Endothelial cell of umbilical vein (primary cell): ENCODE measurements at regions not wholly inside any gene's neighbourhood (a gene's known extent, or its start where the extent isn't known, plus 50 kb on each side); places are given as distances from the start of the nearest gene placed in this dataset.

Experiments
- BruUV-seq: library from RNA; stranded (reverse); fragments of 400-500 nt; replicated peaks from 2 replicates; lab custom pipeline; 2021; lab: Mats Ljungman, UMichigan
- CTCF ChIA-PET: fragments of 300-600, 350-600 bp; sonication (Branson Sonifier 250); formaldehyde crosslinking; loops from one replicate; lab custom pipeline; 2021; ENCODE audit warnings: antibody characterized with exemption, inconsistent platforms; lab: Charles Lee
- POLR2A ChIA-PET: fragments of 300-600, 350-600 bp; sonication (Branson Sonifier 250); formaldehyde crosslinking; loops from one replicate; lab custom pipeline; 2021; ENCODE audit warnings: antibody characterized with exemption, inconsistent platforms; lab: Charles Lee
- DNase-seq: peaks from one replicate; pipeline ENCODE4 v3.0.0-alpha.2; 2011; ENCODE audit warnings: low read depth, low spot score
- FAIRE-seq: peaks from 2 replicates; lab custom pipeline; 2011; peaks lifted over from hg19 to GRCh38; lab: Jason Lieb, UNC
- H2AFZ ChIP-seq: 2 replicates; pipeline ENCODE4 v1.6.0; 2012; ENCODE audit warnings: low read depth, low read length, control low read depth, inconsistent platforms
- H3K27ac ChIP-seq: 2 replicates; pipeline ENCODE4 v1.5.1; 2011; ENCODE audit warnings: low read depth, mild to moderate bottlenecking, control low read depth, low read length, moderate library complexity; ENCODE audit not compliant: insufficient read depth
- H3K27me3 ChIP-seq, 2 experiments: 2 replicates each; pipeline versions ENCODE4 v1.6.0 to v1.6.1; 2011; ENCODE audit warnings: low read length in 2 of 2, mixed read lengths in 1 of 2; ENCODE audit not compliant: control insufficient read depth in 2 of 2, insufficient read depth in 2 of 2
- H3K36me3 ChIP-seq, 2 experiments: 2 replicates in 1 of 2; 3 replicates in 1 of 2; pipeline ENCODE4 v1.5.1; 2011; ENCODE audit warnings: low read length in 2 of 2, mild to moderate bottlenecking in 1 of 2, moderate library complexity in 1 of 2; ENCODE audit not compliant: control insufficient read depth in 2 of 2, insufficient read depth in 2 of 2; ENCODE audit errors: extremely low read depth in 1 of 2
- H3K4me1 ChIP-seq: 3 replicates; pipeline ENCODE4 v1.5.1; 2011; ENCODE audit warnings: mild to moderate bottlenecking, low read length; ENCODE audit not compliant: control insufficient read depth, insufficient read depth; ENCODE audit errors: extremely low read depth
- H3K4me2 ChIP-seq: 2 replicates; pipeline ENCODE4 v1.6.1; 2011; ENCODE audit warnings: low read length, control low read depth, mixed read lengths; ENCODE audit not compliant: insufficient read depth
- H3K4me3 ChIP-seq, 3 experiments: fragments of 200-600 bp in 1 of 3; sonication (generic), shearing (Covaris generic) in 1 of 3; replicated peaks in 1 of 3; 2 replicates each; pipeline ENCODE4 v1.5.1; 2011 to 2016; ENCODE audit warnings: control low read depth in 3 of 3, low read length in 3 of 3, mild to moderate bottlenecking in 2 of 3, inconsistent platforms in 1 of 3, low read depth in 1 of 3, moderate library complexity in 1 of 3; ENCODE audit not compliant: insufficient read depth in 1 of 3
- H3K79me2 ChIP-seq: 2 replicates; pipeline ENCODE4 v1.6.0; 2012; ENCODE audit warnings: low read length, inconsistent platforms; ENCODE audit not compliant: control insufficient read depth, insufficient read depth
- H3K9ac ChIP-seq: replicated peaks from 2 replicates; pipeline ENCODE3; 2011; ENCODE audit warnings: low read length, control low read depth; ENCODE audit not compliant: insufficient read depth; ENCODE audit errors: extremely low read depth
- H3K9me1 ChIP-seq: replicated peaks from 3 replicates; pipeline ENCODE4 v1.6.0; 2011; ENCODE audit warnings: mild to moderate bottlenecking, low read length; ENCODE audit not compliant: control insufficient read depth, insufficient read depth; ENCODE audit errors: extremely low read depth
- H3K9me3 ChIP-seq: replicated peaks from 2 replicates; pipeline ENCODE4 v1.5.1; 2012; ENCODE audit warnings: low read length, inconsistent platforms; ENCODE audit not compliant: control insufficient read depth, insufficient read depth
- H4K20me1 ChIP-seq: replicated peaks from 2 replicates; pipeline ENCODE3; 2011; ENCODE audit warnings: mild to moderate bottlenecking, low read length; ENCODE audit not compliant: control insufficient read depth, insufficient read depth; ENCODE audit errors: extremely low read depth
- CTCF ChIP-seq, 2 donors: IDR thresholded peaks; 1 replicate in 1 of 2; 2 replicates in 1 of 2; pipeline ENCODE4 v1.5.1; 2011; ENCODE audit warnings: low read length in 2 of 2, mild to moderate bottlenecking in 2 of 2, moderate library complexity in 2 of 2, control low read depth in 1 of 2, inconsistent platforms in 1 of 2, low read depth in 1 of 2; ENCODE audit not compliant: insufficient read depth in 1 of 2; ENCODE audit errors: extremely low read depth in 1 of 2
- EZH2 ChIP-seq: IDR thresholded peaks from 2 replicates; pipeline ENCODE4 v1.6.1; 2012; ENCODE audit warnings: borderline replicate concordance, low read depth, mild to moderate bottlenecking, moderate library complexity, low read length, inconsistent platforms; ENCODE audit not compliant: severe bottlenecking
- FOS ChIP-seq: IDR thresholded peaks from 2 replicates; pipeline ENCODE4 v1.6.1; 2011; ENCODE audit warnings: mild to moderate bottlenecking, low read length, moderate library complexity, borderline replicate concordance; ENCODE audit not compliant: insufficient read depth
- GATA2 ChIP-seq: IDR thresholded peaks from 2 replicates; pipeline ENCODE4 v1.7.0; 2011; ENCODE audit warnings: low read depth, mild to moderate bottlenecking, moderate library complexity, mixed read lengths, low read length; ENCODE audit not compliant: insufficient read length, insufficient read depth
- JUN ChIP-seq: IDR thresholded peaks from 2 replicates; pipeline ENCODE4 v1.6.1; 2011; ENCODE audit warnings: borderline replicate concordance, low read depth; ENCODE audit not compliant: insufficient read length, insufficient read depth
- POLR2A ChIP-seq: IDR thresholded peaks from 2 replicates; pipeline ENCODE4 v1.6.1; 2012; ENCODE audit warnings: low read depth, mild to moderate bottlenecking, control low read depth, low read length
- POLR2AphosphoS5 ChIP-seq: IDR thresholded peaks from 2 replicates; pipeline ENCODE4 v1.6.1; 2012; ENCODE audit warnings: low read depth, mild to moderate bottlenecking, control low read depth, low read length, moderate library complexity; ENCODE audit not compliant: insufficient read depth
- dilution Hi-C: fragments of 300-500 bp; cut with MboI; formaldehyde crosslinking; loops from one replicate; pipeline ENCODE4 v1.15.0; 2019; ENCODE audit warnings: low sequenced_read_pairs; ENCODE audit not compliant: extremely low pct_ligation_motif_present
- intact Hi-C: fragments of 100-400 bp; cut with micrococcal nuclease; formaldehyde crosslinking; loops from one replicate; pipeline ENCODE4 v1.10.0; 2022
- TF ChIP-seq, protein P1 (sequence below): IDR thresholded peaks from 2 replicates; pipeline ENCODE4 v1.6.1; 2011; ENCODE audit not compliant: insufficient read depth, insufficient read length

GRCh38 chr4:130393642-130394041, 1297.7 kb downstream of the C4orf33 start:
- Histone ChIP-seq H3K4me3 (no peak overlapping the region), H3K36me3 (no peaks in the 10 kb centered on the region), H3K4me2 (no peak overlapping the region), H3K27me3 (no peaks in the 10 kb centered on the region), H3K4me1 (peaks cover 13% of the 10 kb centered on the region), H3K79me2 (no peaks in the 10 kb centered on the region), H3K27ac (no peak overlapping the region), H2AFZ (no peak overlapping the region), H3K9me1 (peaks cover 2% of the 10 kb centered on the region), H3K9me3 (no peaks in the 10 kb centered on the region), H3K9ac (no peak overlapping the region), H4K20me1 (no peaks in the 10 kb centered on the region)
- BruUV-seq, result no TSS peak
- POLR2A ChIA-PET, result no interaction called here
- TF ChIP-seq FOS, result no peak
- no peak for TF ChIP-seq POLR2AphosphoS5
- TF ChIP-seq, protein P1, sequence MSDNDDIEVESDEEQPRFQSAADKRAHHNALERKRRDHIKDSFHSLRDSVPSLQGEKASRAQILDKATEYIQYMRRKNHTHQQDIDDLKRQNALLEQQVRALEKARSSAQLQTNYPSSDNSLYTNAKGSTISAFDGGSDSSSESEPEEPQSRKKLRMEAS, result no peak
- TF ChIP-seq EZH2, result no peak
- no peak for TF ChIP-seq POLR2A
- FAIRE-seq (no peak), DNase-seq (peak; percentile 19)
- CTCF ChIA-PET, result no interaction called here
- dilution Hi-C loops, result no loop called here
- intact Hi-C loops, result no loop called here

GRCh38 chr4:130395871-130396270, 1299.9 kb downstream of the C4orf33 start:
- no peaks in the 10 kb centered on the region for H3K9me3 ChIP-seq
- peaks cover 2% of the 10 kb centered on the region for H3K9me1 ChIP-seq
- no peak overlapping the region for H2AFZ ChIP-seq
- intact Hi-C loops, result no loop called here
- dilution Hi-C loops, result no loop called here
- DNase-seq, result peak; percentile 84
- peak; percentile 85 for FAIRE-seq
- CTCF ChIA-PET, result no interaction called here
- H3K4me3 ChIP-seq, result no peak overlapping the region
- peak overlapping the region; percentile 61 for H3K27ac ChIP-seq
- H3K27me3 ChIP-seq, result no peaks in the 10 kb centered on the region
- H3K4me1 ChIP-seq, result peaks cover 13% of the 10 kb centered on the region
- TF ChIP-seq FOS, result peak; percentile 94
- TF ChIP-seq GATA2, result no peak
- TF ChIP-seq POLR2AphosphoS5, result peak; percentile 36
- TF ChIP-seq JUN, result peak; percentile 81
- no peak for TF ChIP-seq CTCF (IDR thresholded peaks at IDR 0.05; ENCODE audit: extremely low read depth in 1 of 2, insufficient read depth in 1 of 2, low read depth in 1 of 2, low read length in 2 of 2)
- peak overlapping the region; percentile 31 for H3K9ac ChIP-seq
- POLR2A ChIA-PET, result no interaction called here
- H3K4me2 ChIP-seq, result peak overlapping the region; percentile 80
- BruUV-seq, result no TSS peak
- no peaks in the 10 kb centered on the region for H4K20me1 ChIP-seq
- no peaks in the 10 kb centered on the region for H3K36me3 ChIP-seq
- no peaks in the 10 kb centered on the region for H3K79me2 ChIP-seq
